Gastrocnemius medialis (tissue), 4 donors: ENCODE measurements at regions not wholly inside any gene's neighbourhood (a gene's known extent, or its start where the extent isn't known, plus 50 kb on each side); places are given as distances from the start of the nearest gene placed in this dataset.

Experiments used
- CTCF ChIP-seq, 5 experiments: fragments of 450-650 bp in 3 of 5; fragments of 200-600 bp in 2 of 5; sonication (generic) in 2 of 5; IDR thresholded peaks in 4 of 5; conservative IDR thresholded peaks in 1 of 5; 1 replicate in 4 of 5; 2 replicates in 1 of 5; pipeline ENCODE4 v1.5.1; 2016 to 2019; ENCODE audit warnings: antibody characterized with exemption in 5 of 5, mild to moderate bottlenecking in 3 of 5, moderate library complexity in 3 of 5
- POLR2A ChIP-seq, 2 donors: fragments of 450-650 bp; IDR thresholded peaks; one replicate each; pipeline ENCODE4 v1.6.1; 2017; ENCODE audit warnings: antibody characterized with exemption in 2 of 2, mild to moderate bottlenecking in 2 of 2, moderate library complexity in 2 of 2

GRCh38 chr20:23251779-23252178, 98.8 kb upstream of the NXT1 start:
- TF ChIP-seq CTCF (IDR thresholded peaks at IDR 0.05 in 4 of 5, conservative IDR thresholded peaks at IDR 0.05 in 1 of 5) (no peak), POLR2A (IDR thresholded peaks at IDR 0.05) (no peak)
